ENCODE measurements at regions not wholly inside any gene's neighbourhood (a gene's known extent, or its start where the extent isn't known, plus 50 kb on each side); places are given as distances from the start of the nearest gene placed in this dataset.
"Not testable (repeated sequence)": the region's sequence is repeated elsewhere in the genome, so short reads cannot be mapped to it uniquely, and the experiment has no call there.

- not testable (repeated sequence) for TF ChIP-seq POLR2A, TAF1, POLR2AphosphoS5 (IDR thresholded peaks at IDR 0.05; ENCODE audit: low read depth, low read length)
Measured at GRCh38 chr11:89607497-89607896, 102.6 kb upstream of the TRIM77 start.
